Uterus (tissue), 2 donors: ENCODE measurements at regions not wholly inside any gene's neighbourhood (a gene's known extent, or its start where the extent isn't known, plus 50 kb on each side); places are given as distances from the start of the nearest gene placed in this dataset.

Experiments used
- POLR2A ChIP-seq, 2 donors: fragments of 450-650 bp; IDR thresholded peaks; one replicate each; pipeline ENCODE4 v1.6.1; 2016; ENCODE audit warnings: antibody characterized with exemption in 2 of 2, mild to moderate bottlenecking in 1 of 2, moderate library complexity in 1 of 2
- TF ChIP-seq, protein P1 (sequence below), 4 experiments: fragments of 200-600 bp in 2 of 4; fragments of 450-650 bp in 2 of 4; sonication (generic) in 2 of 4; IDR thresholded peaks; one replicate each; pipeline ENCODE4 v1.5.1; 2016 to 2019; ENCODE audit warnings: antibody characterized with exemption in 4 of 4, mild to moderate bottlenecking in 2 of 4, moderate library complexity in 1 of 4

DNA sequence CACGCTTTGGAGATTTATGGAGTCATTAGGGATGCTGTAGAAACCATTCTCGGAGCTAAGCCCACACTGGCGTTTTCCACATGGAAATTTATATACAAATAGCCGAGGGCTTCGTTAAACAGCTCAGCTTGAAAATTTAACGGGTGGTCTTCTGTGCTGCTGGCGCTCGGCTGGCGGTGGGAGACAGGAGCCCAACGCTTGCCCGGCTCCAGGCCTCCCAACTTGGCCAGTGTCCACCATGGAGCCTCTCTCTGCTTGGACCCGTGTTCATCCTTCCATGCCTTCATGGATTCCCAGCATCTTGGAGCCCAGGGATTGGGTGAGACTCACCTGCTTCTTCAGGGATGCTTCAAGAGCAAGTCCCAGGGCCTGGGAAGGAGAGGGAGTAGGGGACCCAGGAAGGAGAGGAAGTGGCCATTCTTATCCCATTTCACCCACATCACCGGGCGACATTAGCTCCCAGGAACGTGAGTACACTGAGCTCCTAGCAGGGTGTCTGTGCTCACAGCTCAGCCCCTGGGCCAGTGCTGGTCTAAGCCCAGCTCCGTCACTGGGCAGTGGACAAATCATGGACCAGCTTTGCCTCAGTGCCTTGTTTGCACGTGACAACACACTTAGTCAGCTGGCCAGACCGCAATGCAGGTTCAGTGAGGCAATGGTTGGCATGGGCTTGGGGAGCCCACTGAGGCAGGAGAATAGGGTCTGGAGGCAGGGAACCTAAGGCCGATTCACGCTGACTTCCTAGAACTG is 944.3 kb downstream of the BRD1 start:
- TF ChIP-seq, protein P1, sequence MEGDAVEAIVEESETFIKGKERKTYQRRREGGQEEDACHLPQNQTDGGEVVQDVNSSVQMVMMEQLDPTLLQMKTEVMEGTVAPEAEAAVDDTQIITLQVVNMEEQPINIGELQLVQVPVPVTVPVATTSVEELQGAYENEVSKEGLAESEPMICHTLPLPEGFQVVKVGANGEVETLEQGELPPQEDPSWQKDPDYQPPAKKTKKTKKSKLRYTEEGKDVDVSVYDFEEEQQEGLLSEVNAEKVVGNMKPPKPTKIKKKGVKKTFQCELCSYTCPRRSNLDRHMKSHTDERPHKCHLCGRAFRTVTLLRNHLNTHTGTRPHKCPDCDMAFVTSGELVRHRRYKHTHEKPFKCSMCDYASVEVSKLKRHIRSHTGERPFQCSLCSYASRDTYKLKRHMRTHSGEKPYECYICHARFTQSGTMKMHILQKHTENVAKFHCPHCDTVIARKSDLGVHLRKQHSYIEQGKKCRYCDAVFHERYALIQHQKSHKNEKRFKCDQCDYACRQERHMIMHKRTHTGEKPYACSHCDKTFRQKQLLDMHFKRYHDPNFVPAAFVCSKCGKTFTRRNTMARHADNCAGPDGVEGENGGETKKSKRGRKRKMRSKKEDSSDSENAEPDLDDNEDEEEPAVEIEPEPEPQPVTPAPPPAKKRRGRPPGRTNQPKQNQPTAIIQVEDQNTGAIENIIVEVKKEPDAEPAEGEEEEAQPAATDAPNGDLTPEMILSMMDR (IDR thresholded peaks at IDR 0.05), result no peak
- no peak for TF ChIP-seq POLR2A (IDR thresholded peaks at IDR 0.05)
